B cell (primary cell): ENCODE measurements at regions not wholly inside any gene's neighbourhood (a gene's known extent, or its start where the extent isn't known, plus 50 kb on each side); places are given as distances from the start of the nearest gene placed in this dataset.

Source experiments
- CTCF ChIP-seq: fragments of 200-600 bp; IDR thresholded peaks from one replicate; pipeline ENCODE4 v1.8.0; 2022; ENCODE audit warnings: antibody characterized with exemption, mild to moderate bottlenecking
- EZH2 ChIP-seq: IDR thresholded peaks from 2 replicates; pipeline ENCODE4 v1.6.1; 2012; ENCODE audit warnings: borderline replicate concordance, low read depth, mild to moderate bottlenecking, moderate library complexity, low read length; ENCODE audit not compliant: insufficient read depth, poor library complexity, severe bottlenecking

GRCh38 chr6:163837691-163838431 lies 423.3 kb downstream of the QKI start:
- no peak for TF ChIP-seq CTCF
- TF ChIP-seq EZH2: no peak
